Naive B cell (primary cell): ENCODE measurements at regions not wholly inside any gene's neighbourhood (a gene's known extent, or its start where the extent isn't known, plus 50 kb on each side); places are given as distances from the start of the nearest gene placed in this dataset.

ENCODE experiments used
- ATAC-seq, 2 donors: fragments of 150-1000 bp; cut with Tn5 transposase; 2 replicates each; pipeline ENCODE4 v1.10.0; 2021; ENCODE audit warnings: low read depth in 2 of 2, mild to moderate bottlenecking in 2 of 2, moderate library complexity in 2 of 2
- DNase-seq: peaks from one replicate; pipeline ENCODE4 v3.0.0; 2022
- H3K27ac Mint-ChIP-seq, 6 donors: one replicate each; pipeline ENCODE4 v1.8.0; 2020 to 2022; ENCODE audit warnings: mild to moderate bottlenecking in 6 of 6, mixed read lengths in 6 of 6, moderate library complexity in 5 of 6, inconsistent platforms in 2 of 6
- H3K27me3 Mint-ChIP-seq, 3 donors: one replicate each; pipeline ENCODE4 v1.8.0; 2021 to 2022; ENCODE audit warnings: mixed read lengths in 3 of 3, mild to moderate bottlenecking in 1 of 3
- H3K36me3 Mint-ChIP-seq, 2 donors: one replicate each; pipeline ENCODE4 v1.8.0; 2020 to 2022; ENCODE audit warnings: mixed read lengths in 2 of 2, inconsistent platforms in 1 of 2, mild to moderate bottlenecking in 1 of 2
- H3K4me1 Mint-ChIP-seq, 3 donors: one replicate each; pipeline ENCODE4 v1.8.0; 2020 to 2022; ENCODE audit warnings: mixed read lengths in 3 of 3, inconsistent platforms in 1 of 3, mild to moderate bottlenecking in 1 of 3, moderate library complexity in 1 of 3
- H3K4me3 Mint-ChIP-seq, 8 donors: one replicate each; pipeline ENCODE4 v1.8.0; 2020 to 2022; ENCODE audit warnings: mild to moderate bottlenecking in 8 of 8, mixed read lengths in 8 of 8, moderate library complexity in 8 of 8, inconsistent platforms in 2 of 8
- H3K9me3 Mint-ChIP-seq, 7 donors: one replicate each; pipeline ENCODE4 v1.8.0; 2020 to 2022; ENCODE audit warnings: mixed read lengths in 7 of 7, mild to moderate bottlenecking in 5 of 7, inconsistent platforms in 2 of 7, moderate library complexity in 1 of 7

DNA sequence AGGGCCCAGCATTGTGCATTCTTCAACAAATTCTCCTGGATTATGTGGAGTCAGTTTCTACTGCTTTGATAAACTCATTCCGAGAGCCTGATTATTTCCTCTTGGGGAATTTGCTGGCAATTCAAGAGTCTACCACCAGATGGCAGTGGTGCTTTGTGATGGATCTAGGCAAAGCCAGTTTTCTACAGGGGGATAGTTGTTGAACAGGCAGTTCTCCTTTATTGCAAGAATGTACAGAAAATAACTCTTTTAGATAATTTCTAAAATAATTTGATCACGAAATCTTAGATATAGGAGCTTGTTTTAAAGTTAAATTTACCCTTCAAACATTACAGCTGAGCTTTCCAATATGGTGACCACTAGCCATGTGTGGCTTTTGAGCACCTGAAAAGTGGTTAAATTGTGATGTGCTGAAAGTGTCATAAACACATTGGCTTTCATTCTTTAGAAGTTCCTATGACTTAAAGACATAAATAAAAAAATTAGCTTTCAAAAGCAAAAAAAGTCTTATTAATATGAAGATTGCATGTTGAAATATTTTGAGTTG lies 66.7 kb upstream of the HAAO start:
- Mint-ChIP-seq H3K27ac (no peak overlapping the region), H3K27me3 (no peaks in the 10 kb centered on the region), H3K36me3 (peaks cover 0 to 8% of the 10 kb centered on the region in 2 donors), H3K9me3 (peaks cover 0 to 14% (median 5%) of the 10 kb centered on the region in 7 donors), H3K4me3 (no peak overlapping the region), H3K4me1 (peaks cover 0 to 4% (median 0%) of the 10 kb centered on the region in 3 donors)
- ATAC-seq: peak in 1 of 2 donors; percentile 41
- DNase-seq: peak; percentile 50

- ATAC-seq (no peak), DNase-seq (no peak)
- Mint-ChIP-seq H3K9me3 (peaks cover 0 to 14% (median 5%) of the 10 kb centered on the region in 7 donors), H3K4me3 (no peak overlapping the region), H3K27me3 (no peaks in the 10 kb centered on the region), H3K4me1 (peaks cover 0 to 4% (median 0%) of the 10 kb centered on the region in 3 donors), H3K27ac (peak overlapping the region in 2 of 6 donors; percentile 42 to 64), H3K36me3 (peaks cover 0 to 8% of the 10 kb centered on the region in 2 donors)
Measured at GRCh38 chr2:42858140-42859005, 66.0 kb upstream of the HAAO start.

GRCh38 chr2:42856891-42857632 lies 64.7 kb upstream of the HAAO start:
- peaks cover 0 to 4% (median 0%) of the 10 kb centered on the region in 3 donors for H3K4me1 Mint-ChIP-seq
- DNase-seq: no peak
- H3K27me3 Mint-ChIP-seq: no peaks in the 10 kb centered on the region
- ATAC-seq: no peak
- H3K4me3 Mint-ChIP-seq: no peak overlapping the region
- H3K9me3 Mint-ChIP-seq: peaks cover 0 to 14% (median 5%) of the 10 kb centered on the region in 7 donors
- peaks cover 0 to 8% of the 10 kb centered on the region in 2 donors for H3K36me3 Mint-ChIP-seq
- peak overlapping the region in 2 of 6 donors; percentile 11 to 79 for H3K27ac Mint-ChIP-seq

GRCh38 chr2:42856106-42856860 lies 63.9 kb upstream of the HAAO start:
- Mint-ChIP-seq H3K4me3 (no peak overlapping the region), H3K27ac (peak overlapping the region in 1 of 6 donors; percentile 79), H3K9me3 (peaks cover 0 to 14% (median 5%) of the 10 kb centered on the region in 7 donors), H3K27me3 (no peaks in the 10 kb centered on the region), H3K36me3 (peaks cover 0 to 8% of the 10 kb centered on the region in 2 donors), H3K4me1 (peaks cover 0 to 2% (median 0%) of the 10 kb centered on the region in 3 donors)
- DNase-seq: no peak
- ATAC-seq: no peak

DNA sequence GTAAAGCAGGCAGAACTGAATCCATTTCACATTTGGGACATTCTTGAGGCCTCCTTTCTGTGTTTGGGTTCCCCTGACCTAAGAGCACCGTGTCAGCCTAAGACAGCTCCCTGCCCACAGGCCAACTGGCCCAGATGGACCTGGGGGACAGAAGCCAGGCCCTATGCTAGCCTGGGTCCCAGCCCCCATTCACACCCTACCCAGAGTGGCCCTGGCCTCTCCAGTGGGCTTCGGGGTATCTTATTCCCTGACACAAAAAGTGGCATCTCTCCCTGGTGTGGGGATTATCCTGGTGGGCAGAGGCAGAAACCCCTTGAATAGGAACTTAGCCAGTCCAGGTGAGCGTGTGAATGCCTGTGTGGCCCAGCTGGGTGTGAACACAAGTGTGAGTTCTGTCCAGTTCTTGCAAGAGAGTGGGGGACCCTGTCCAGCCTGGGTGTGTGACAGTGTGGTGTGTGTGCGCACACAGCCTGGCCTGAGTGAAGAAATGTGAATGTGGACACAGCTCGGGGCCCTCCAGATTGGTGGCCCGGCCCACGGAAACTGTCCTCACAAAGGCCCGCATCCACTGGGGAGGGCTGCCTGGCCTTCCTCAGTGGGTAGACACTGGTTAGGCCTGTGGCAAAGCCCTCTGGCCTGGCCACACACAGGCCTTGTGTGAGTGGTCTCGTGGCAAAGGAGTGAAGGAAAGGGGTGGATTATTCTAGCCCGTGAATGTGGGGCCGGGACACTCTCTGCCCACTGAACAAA lies 63.0 kb upstream of the HAAO start:
- Mint-ChIP-seq H3K4me3 (no peak overlapping the region), H3K4me1 (no peaks in the 10 kb centered on the region), H3K27me3 (no peaks in the 10 kb centered on the region), H3K9me3 (peaks cover 0 to 14% (median 5%) of the 10 kb centered on the region in 7 donors), H3K36me3 (peaks cover 0 to 8% of the 10 kb centered on the region in 2 donors), H3K27ac (no peak overlapping the region)
- ATAC-seq (no peak), DNase-seq (no peak)

DNA sequence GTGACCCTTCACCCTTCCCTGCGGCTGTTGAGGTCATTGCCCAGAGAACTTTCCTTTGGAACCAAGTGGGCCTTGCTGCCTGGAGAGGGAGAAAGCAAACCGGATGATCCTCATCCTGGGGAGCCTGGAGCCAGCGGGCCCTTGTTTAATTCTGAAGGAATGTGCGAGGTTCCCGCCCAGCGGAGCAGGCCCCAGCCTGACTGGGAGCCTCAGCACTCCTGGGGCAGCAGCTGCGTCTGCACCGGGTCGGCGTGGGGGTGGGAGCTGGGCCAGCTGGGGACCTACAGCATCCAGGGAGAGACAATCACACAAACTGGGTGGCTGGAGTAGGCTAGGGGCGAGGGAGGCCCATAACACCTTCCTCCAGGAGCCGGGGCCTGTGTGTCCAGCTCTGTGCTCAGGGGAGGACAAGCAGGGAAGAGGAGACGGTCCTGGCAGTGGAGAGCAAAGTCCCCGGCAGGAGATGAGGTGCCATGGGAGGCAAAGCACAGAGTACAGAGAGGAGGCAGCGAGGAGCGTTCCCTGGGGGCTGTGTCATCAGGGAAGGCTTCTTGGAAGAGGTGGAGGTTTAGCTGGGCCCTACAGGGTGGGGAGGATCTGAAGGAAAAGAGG lies 61.9 kb upstream of the HAAO start:
- ATAC-seq (no peak), DNase-seq (no peak)
- H3K4me3 Mint-ChIP-seq: no peak overlapping the region
- no peaks in the 10 kb centered on the region for H3K27me3 Mint-ChIP-seq
- no peaks in the 10 kb centered on the region for H3K4me1 Mint-ChIP-seq
- H3K36me3 Mint-ChIP-seq: peaks cover 0 to 8% of the 10 kb centered on the region in 2 donors
- H3K27ac Mint-ChIP-seq: no peak overlapping the region
- H3K9me3 Mint-ChIP-seq: peaks cover 0 to 10% (median 5%) of the 10 kb centered on the region in 7 donors

DNA sequence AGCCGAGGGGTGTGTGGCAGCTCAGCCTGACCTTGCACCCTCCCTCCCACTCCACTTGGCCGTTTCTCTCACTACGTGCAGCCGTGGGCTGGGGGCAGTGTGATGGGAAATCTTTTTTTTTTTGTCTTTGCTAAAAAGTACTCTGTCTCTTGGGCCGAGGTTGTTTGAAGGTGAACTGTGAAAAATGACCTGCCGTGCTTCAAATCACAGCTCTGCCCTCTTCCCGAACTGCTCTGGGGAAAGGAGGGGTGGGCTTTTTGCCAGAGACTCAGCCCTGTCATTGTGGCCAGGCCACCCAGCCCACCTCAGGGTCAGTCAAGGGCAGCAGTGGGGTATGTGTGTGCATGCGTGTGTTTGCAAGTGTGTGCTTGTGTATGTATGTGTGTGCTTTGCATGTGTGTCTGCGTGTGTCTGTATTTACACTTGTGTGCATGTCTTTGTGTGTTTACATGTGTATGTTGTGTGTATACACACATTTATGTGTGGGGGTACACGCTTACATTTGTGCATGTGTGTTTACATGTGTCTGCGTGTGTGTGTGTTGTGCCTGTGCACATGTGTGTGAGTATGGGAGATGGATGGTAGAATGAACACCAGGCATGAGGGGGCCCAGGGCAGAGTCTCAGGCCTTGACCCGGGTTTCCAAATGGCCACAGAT lies 61.3 kb upstream of the HAAO start:
- no peak for ATAC-seq
- Mint-ChIP-seq H3K4me3 (no peak overlapping the region), H3K27ac (peak overlapping the region in 1 of 6 donors; percentile 60), H3K36me3 (peaks cover 0 to 8% of the 10 kb centered on the region in 2 donors), H3K27me3 (no peaks in the 10 kb centered on the region), H3K4me1 (no peaks in the 10 kb centered on the region), H3K9me3 (peaks cover 0 to 10% (median 4%) of the 10 kb centered on the region in 7 donors)
- DNase-seq: no peak

- no peak overlapping the region for H3K27ac Mint-ChIP-seq
- H3K27me3 Mint-ChIP-seq: no peaks in the 10 kb centered on the region
- DNase-seq (no peak), ATAC-seq (no peak)
- H3K4me3 Mint-ChIP-seq: no peak overlapping the region
- peaks cover 0 to 2% (median 0%) of the 10 kb centered on the region in 7 donors for H3K9me3 Mint-ChIP-seq
- H3K36me3 Mint-ChIP-seq: no peaks in the 10 kb centered on the region
- no peaks in the 10 kb centered on the region for H3K4me1 Mint-ChIP-seq
Measured at GRCh38 chr2:42852798-42853197, 60.4 kb upstream of the HAAO start.

GRCh38 chr2:42851740-42852250 lies 59.4 kb upstream of the HAAO start:
- ATAC-seq: no peak
- no peaks in the 10 kb centered on the region for H3K9me3 Mint-ChIP-seq

DNA sequence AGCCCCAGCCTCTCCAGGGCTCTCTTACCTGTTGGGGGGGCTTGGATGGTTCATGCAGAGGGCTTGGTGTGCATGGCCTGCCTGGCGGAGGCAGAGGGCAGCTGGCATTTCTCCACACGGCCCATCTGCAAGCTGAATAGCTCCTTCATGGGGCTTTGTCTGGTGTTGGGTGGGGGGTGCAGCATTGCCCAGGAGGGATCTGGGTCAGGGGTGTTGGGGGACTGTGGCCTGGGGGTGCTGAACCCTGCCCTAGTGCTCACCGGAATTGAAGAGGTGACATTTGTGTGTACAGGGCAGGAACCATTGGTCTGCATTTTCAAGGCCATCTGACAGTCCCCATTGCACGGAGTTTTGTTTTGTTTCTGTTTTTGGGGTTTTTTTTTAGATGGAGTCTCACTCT lies 58.8 kb upstream of the HAAO start:
- Mint-ChIP-seq H3K27me3 (no peaks in the 10 kb centered on the region), H3K4me1 (no peaks in the 10 kb centered on the region), H3K27ac (no peak overlapping the region), H3K4me3 (no peak overlapping the region), H3K36me3 (no peaks in the 10 kb centered on the region), H3K9me3 (no peaks in the 10 kb centered on the region)
- DNase-seq: no peak
- ATAC-seq: no peak

More at GRCh38 chr2:42851740-42852250, 59.4 kb upstream of the HAAO start:
- peak overlapping the region in 1 of 6 donors; percentile 22 for H3K27ac Mint-ChIP-seq
- H3K4me1 Mint-ChIP-seq: no peaks in the 10 kb centered on the region
- H3K4me3 Mint-ChIP-seq: no peak overlapping the region
- DNase-seq: no peak
- no peaks in the 10 kb centered on the region for H3K27me3 Mint-ChIP-seq
- no peaks in the 10 kb centered on the region for H3K36me3 Mint-ChIP-seq

GRCh38 chr2:42850016-42850805 lies 57.8 kb upstream of the HAAO start:
- Mint-ChIP-seq H3K9me3 (no peaks in the 10 kb centered on the region), H3K36me3 (no peaks in the 10 kb centered on the region), H3K4me1 (no peaks in the 10 kb centered on the region), H3K4me3 (no peak overlapping the region), H3K27ac (no peak overlapping the region), H3K27me3 (no peaks in the 10 kb centered on the region)
- no peak for DNase-seq
- ATAC-seq: no peak
